GM21786 (cell line): ENCODE measurements at regions not wholly inside any gene's neighbourhood (a gene's known extent, or its start where the extent isn't known, plus 50 kb on each side); places are given as distances from the start of the nearest gene placed in this dataset.

ENCODE experiments used
- ATAC-seq: cut with Tn5 transposase; IDR thresholded peaks from one replicate; pipeline ENCODE4 v1.9.1; 2021; ENCODE audit not compliant: unreplicated experiment

- no peak for ATAC-seq
These were observed 601.4 kb upstream of the IGFBP3 start for GRCh38 chr7:46522354-46522906.

GRCh38 chr7:46518713-46519112 lies 597.6 kb upstream of the IGFBP3 start:
- ATAC-seq, result no peak

GRCh38 chr7:46515844-46516590 lies 594.9 kb upstream of the IGFBP3 start:
- ATAC-seq, result no peak

- ATAC-seq, result no peak
These were observed 592.4 kb upstream of the IGFBP3 start for GRCh38 chr7:46513447-46513848.

GRCh38 chr7:46512891-46513413 lies 591.9 kb upstream of the IGFBP3 start:
- ATAC-seq, result no peak

GRCh38 chr7:46511442-46512215 lies 590.6 kb upstream of the IGFBP3 start:
- ATAC-seq, result no peak

- no peak for ATAC-seq
These were observed 587.5 kb upstream of the IGFBP3 start for GRCh38 chr7:46508583-46508982.

- ATAC-seq, result no peak
These were observed 586.5 kb upstream of the IGFBP3 start for GRCh38 chr7:46507560-46507959.

GRCh38 chr7:46494441-46494840 lies 573.4 kb upstream of the IGFBP3 start:
- ATAC-seq, result no peak

GRCh38 chr7:46494028-46494427 lies 573.0 kb upstream of the IGFBP3 start:
- no peak for ATAC-seq

- no peak for ATAC-seq
These were observed 572.1 kb upstream of the IGFBP3 start for GRCh38 chr7:46493196-46493595.

- no peak for ATAC-seq
These were observed 571.4 kb upstream of the IGFBP3 start for GRCh38 chr7:46492466-46492865.

GRCh38 chr7:46490406-46490805 lies 569.3 kb upstream of the IGFBP3 start:
- no peak for ATAC-seq

GRCh38 chr7:46489106-46489505 lies 568.0 kb upstream of the IGFBP3 start:
- no peak for ATAC-seq

- ATAC-seq, result no peak
These were observed 567.5 kb upstream of the IGFBP3 start for GRCh38 chr7:46488607-46489006.

- ATAC-seq, result no peak
These were observed 565.5 kb upstream of the IGFBP3 start for GRCh38 chr7:46486256-46487206.

GRCh38 chr7:46485481-46486065 lies 564.5 kb upstream of the IGFBP3 start:
- ATAC-seq, result no peak

- no peak for ATAC-seq
These were observed 563.8 kb upstream of the IGFBP3 start for GRCh38 chr7:46484906-46485305.

GRCh38 chr7:46480619-46481018 lies 559.5 kb upstream of the IGFBP3 start:
- ATAC-seq, result no peak

- ATAC-seq, result no peak
These were observed 558.6 kb upstream of the IGFBP3 start for GRCh38 chr7:46479680-46480079.
